PC-3 (cell line): ENCODE measurements at regions not wholly inside any gene's neighbourhood (a gene's known extent, or its start where the extent isn't known, plus 50 kb on each side); places are given as distances from the start of the nearest gene placed in this dataset.

Experiments used
- EZH2 ChIP-seq: fragments of 300-600 bp; sonication (generic); IDR thresholded peaks from one replicate; pipeline ENCODE4 v1.6.1; 2017; ENCODE audit warnings: antibody characterized with exemption, mild to moderate bottlenecking, low read length; ENCODE audit not compliant: unreplicated experiment
- EZH2phosphoT487 ChIP-seq: fragments of 300-600 bp; sonication (generic); IDR thresholded peaks from 2 replicates; pipeline ENCODE4 v1.6.1; 2018; ENCODE audit warnings: mild to moderate bottlenecking, antibody characterized with exemption, low read length, borderline replicate concordance
- TF ChIP-seq, protein P1 (sequence below): fragments of 300-600 bp; sonication (generic); conservative IDR thresholded peaks from 2 replicates; pipeline ENCODE4 v1.5.1; 2017; ENCODE audit warnings: antibody characterized with exemption, low read depth, mild to moderate bottlenecking, low read length

DNA sequence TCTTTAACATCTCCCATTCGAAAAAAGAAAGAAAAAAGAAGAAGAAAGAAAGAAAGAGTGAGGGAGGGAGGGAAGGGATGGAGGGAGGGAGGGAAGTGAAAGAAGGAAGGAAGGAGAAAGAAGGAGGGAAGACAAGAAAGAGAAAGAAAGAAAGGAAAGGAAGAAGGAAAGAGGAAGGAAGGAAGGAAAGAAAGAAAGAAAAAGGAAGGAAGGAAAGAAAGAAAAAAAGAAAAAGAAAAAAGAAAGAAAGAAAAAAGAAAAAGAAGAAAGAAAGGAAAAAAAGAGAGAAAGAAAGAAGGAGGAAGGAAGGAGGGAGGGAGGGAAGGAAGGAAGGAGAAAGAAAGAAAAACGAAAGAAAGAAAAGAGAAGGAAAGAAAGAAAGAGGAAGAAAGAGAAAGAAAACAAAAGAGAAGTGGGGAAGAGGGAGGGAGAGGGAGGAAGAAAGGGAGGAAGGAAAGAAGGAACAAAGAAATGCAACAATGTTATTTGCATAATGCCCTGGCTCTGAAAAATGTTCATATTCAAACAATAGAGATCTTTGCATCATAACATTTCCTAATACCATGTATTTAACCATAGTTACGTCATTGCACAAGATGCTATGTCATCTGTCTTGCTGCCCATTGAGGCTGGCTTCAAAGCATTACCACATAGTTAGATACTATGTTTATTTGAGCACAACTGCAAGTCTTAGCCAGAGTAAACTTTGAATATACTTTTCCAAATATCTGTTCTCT lies 550.6 kb downstream of the DSC3 start:
- TF ChIP-seq, protein P1, sequence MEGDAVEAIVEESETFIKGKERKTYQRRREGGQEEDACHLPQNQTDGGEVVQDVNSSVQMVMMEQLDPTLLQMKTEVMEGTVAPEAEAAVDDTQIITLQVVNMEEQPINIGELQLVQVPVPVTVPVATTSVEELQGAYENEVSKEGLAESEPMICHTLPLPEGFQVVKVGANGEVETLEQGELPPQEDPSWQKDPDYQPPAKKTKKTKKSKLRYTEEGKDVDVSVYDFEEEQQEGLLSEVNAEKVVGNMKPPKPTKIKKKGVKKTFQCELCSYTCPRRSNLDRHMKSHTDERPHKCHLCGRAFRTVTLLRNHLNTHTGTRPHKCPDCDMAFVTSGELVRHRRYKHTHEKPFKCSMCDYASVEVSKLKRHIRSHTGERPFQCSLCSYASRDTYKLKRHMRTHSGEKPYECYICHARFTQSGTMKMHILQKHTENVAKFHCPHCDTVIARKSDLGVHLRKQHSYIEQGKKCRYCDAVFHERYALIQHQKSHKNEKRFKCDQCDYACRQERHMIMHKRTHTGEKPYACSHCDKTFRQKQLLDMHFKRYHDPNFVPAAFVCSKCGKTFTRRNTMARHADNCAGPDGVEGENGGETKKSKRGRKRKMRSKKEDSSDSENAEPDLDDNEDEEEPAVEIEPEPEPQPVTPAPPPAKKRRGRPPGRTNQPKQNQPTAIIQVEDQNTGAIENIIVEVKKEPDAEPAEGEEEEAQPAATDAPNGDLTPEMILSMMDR = no peak
- TF ChIP-seq EZH2 = no peak
- TF ChIP-seq EZH2phosphoT487 = no peak
